IMR-90 (cell line): ENCODE measurements at regions not wholly inside any gene's neighbourhood (a gene's known extent, or its start where the extent isn't known, plus 50 kb on each side); places are given as distances from the start of the nearest gene placed in this dataset.

Source experiments
- ATAC-seq: fragments of 200-7000 bp; cut with Tn5 transposase; 2 replicates; pipeline ENCODE4 v1.9.1; 2020; ENCODE audit warnings: low read depth, mild to moderate bottlenecking, moderate library complexity
- BruUV-seq: library from RNA; stranded (reverse); fragments of 400-500 nt; replicated peaks from 2 replicates; lab custom pipeline; 2021; lab: Mats Ljungman, UMichigan
- CTCF ChIA-PET: fragments of 300-600 bp; formaldehyde crosslinking; extraction: SDS; loops from one replicate; lab custom pipeline; 2021; ENCODE audit warnings: antibody characterized with exemption; lab: Yijun Ruan, JAX
- POLR2A ChIA-PET: fragments of 300-600 bp; sonication (Branson Sonifier 250); formaldehyde crosslinking; loops from one replicate; lab custom pipeline; 2022; ENCODE audit warnings: antibody characterized with exemption; ENCODE audit not compliant: unreplicated experiment; lab: Charles Lee
- DNase-seq: peaks from one replicate; pipeline ENCODE4 v3.0.0; 2013
- H2AFZ ChIP-seq: replicated peaks from 2 replicates; pipeline ENCODE3; 2013; ENCODE audit warnings: low read length, mild to moderate bottlenecking; ENCODE audit not compliant: poor library complexity
- H2AK5ac ChIP-seq: 2 replicates; pipeline ENCODE4 v1.6.1; 2013; ENCODE audit warnings: low read depth, low read length, inconsistent platforms
- H2AK9ac ChIP-seq: replicated peaks from 2 replicates; pipeline ENCODE3; 2013; ENCODE audit warnings: mild to moderate bottlenecking, low read depth, low read length, moderate library complexity; ENCODE audit not compliant: poor library complexity
- H2BK120ac ChIP-seq: 2 replicates; pipeline ENCODE4 v1.6.1; 2013; ENCODE audit warnings: low read depth, low read length, inconsistent platforms
- H2BK15ac ChIP-seq: 3 replicates; pipeline ENCODE4 v1.6.1; 2013; ENCODE audit warnings: low read depth, low read length, inconsistent platforms
- H2BK20ac ChIP-seq: 2 replicates; pipeline ENCODE4 v1.6.1; 2013; ENCODE audit warnings: low read depth, mild to moderate bottlenecking, inconsistent platforms, low read length, moderate library complexity
- H2BK5ac ChIP-seq: 2 replicates; pipeline ENCODE4 v1.6.1; 2013; ENCODE audit warnings: mild to moderate bottlenecking, low read depth, low read length, inconsistent platforms; ENCODE audit not compliant: poor library complexity, severe bottlenecking
- H3K14ac ChIP-seq: replicated peaks from 2 replicates; pipeline ENCODE4 v1.6.1; 2013; ENCODE audit warnings: low read depth, low read length, inconsistent platforms
- H3K18ac ChIP-seq: 2 replicates; pipeline ENCODE4 v1.6.1; 2013; ENCODE audit warnings: low read depth, low read length, control low read depth
- H3K23ac ChIP-seq: 2 replicates; pipeline ENCODE4 v1.6.1; 2013; ENCODE audit warnings: low read depth, low read length, inconsistent platforms
- H3K27ac ChIP-seq: 2 replicates; pipeline ENCODE4 v1.5.1; 2013; ENCODE audit warnings: mild to moderate bottlenecking, control low read depth, low read length; ENCODE audit not compliant: insufficient read depth
- H3K27me3 ChIP-seq: 2 replicates; pipeline ENCODE4 v1.6.1; 2013; ENCODE audit warnings: low read length; ENCODE audit not compliant: control insufficient read depth, insufficient read depth
- H3K36me3 ChIP-seq: 2 replicates; pipeline ENCODE4 v1.6.1; 2013; ENCODE audit warnings: low read length, mixed read lengths; ENCODE audit not compliant: control insufficient read depth, insufficient read depth
- H3K4ac ChIP-seq: 2 replicates; pipeline ENCODE4 v1.6.1; 2013; ENCODE audit warnings: low read depth, low read length, inconsistent platforms
- H3K4me1 ChIP-seq: 2 replicates; pipeline ENCODE4 v1.6.1; 2013; ENCODE audit warnings: low read length, mixed read lengths; ENCODE audit not compliant: control insufficient read depth, insufficient read depth
- H3K4me2 ChIP-seq: 2 replicates; pipeline ENCODE4 v1.6.1; 2013; ENCODE audit warnings: low read depth, mild to moderate bottlenecking, control low read depth, low read length, moderate library complexity
- H3K4me3 ChIP-seq: 2 replicates; pipeline ENCODE4 v1.5.1; 2013; ENCODE audit warnings: low read depth, mild to moderate bottlenecking, control low read depth, low read length, moderate library complexity; ENCODE audit not compliant: insufficient read depth
- H3K56ac ChIP-seq: 2 replicates; pipeline ENCODE4 v1.6.1; 2013; ENCODE audit warnings: low read length, inconsistent platforms; ENCODE audit not compliant: insufficient read depth; ENCODE audit errors: extremely low read depth
- H3K79me1 ChIP-seq, 2 experiments: 2 replicates each; pipeline ENCODE4 v1.6.1; 2013; ENCODE audit warnings: low read length in 2 of 2, inconsistent platforms in 1 of 2, low read depth in 1 of 2
- H3K9ac ChIP-seq: 2 replicates; pipeline ENCODE4 v1.6.1; 2013; ENCODE audit warnings: low read depth, low read length, control low read depth
- H3K9me1 ChIP-seq: 2 replicates; pipeline ENCODE4 v1.6.1; 2013; ENCODE audit warnings: low read length, inconsistent platforms; ENCODE audit not compliant: insufficient read depth
- H3K9me3 ChIP-seq: 2 replicates; pipeline ENCODE4 v1.6.1; 2013; ENCODE audit warnings: low read length; ENCODE audit not compliant: control insufficient read depth, insufficient read depth
- H4K20me1 ChIP-seq: 2 replicates; pipeline ENCODE4 v1.6.1; 2013; ENCODE audit warnings: low read length, inconsistent platforms; ENCODE audit not compliant: insufficient read depth
- H4K5ac ChIP-seq: 2 replicates; pipeline ENCODE4 v1.6.1; 2013; ENCODE audit warnings: mild to moderate bottlenecking, low read depth, low read length, control low read depth
- H4K8ac ChIP-seq, 2 experiments: 2 replicates each; pipeline ENCODE4 v1.6.1; 2013; ENCODE audit warnings: low read depth in 2 of 2, low read length in 2 of 2, control low read depth in 1 of 2, inconsistent platforms in 1 of 2
- H4K91ac ChIP-seq: 2 replicates; pipeline ENCODE4 v1.6.1; 2013; ENCODE audit warnings: low read depth, low read length, inconsistent platforms; ENCODE audit not compliant: insufficient read depth
- BHLHE40 ChIP-seq: fragments of 150-350 bp; IDR thresholded peaks from 2 replicates; pipeline ENCODE4 v1.6.1; 2016; ENCODE audit warnings: mild to moderate bottlenecking, low read depth, low read length
- CEBPB ChIP-seq: IDR thresholded peaks from 2 replicates; pipeline ENCODE4 v1.6.1; 2012; ENCODE audit warnings: low read depth, low read length, improper control_type of control experiment
- CHD1 ChIP-seq: IDR thresholded peaks from 2 replicates; pipeline ENCODE4 v1.6.1; 2012; ENCODE audit warnings: low read depth, low read length, improper control_type of control experiment
- CTCF ChIP-seq: conservative IDR thresholded peaks from 2 replicates; pipeline ENCODE4 v1.5.1; 2012; ENCODE audit warnings: mild to moderate bottlenecking, low read depth, low read length, improper control_type of control experiment
- ELK1 ChIP-seq: fragments of 150-350 bp; IDR thresholded peaks from 2 replicates; pipeline ENCODE4 v1.6.1; 2016; ENCODE audit warnings: low read depth, mild to moderate bottlenecking, low read length, moderate library complexity, borderline replicate concordance
- NFE2L2 ChIP-seq: fragments of 150-350 bp; IDR thresholded peaks from 2 replicates; pipeline ENCODE4 v1.6.1; 2016; ENCODE audit warnings: low read depth, mild to moderate bottlenecking, low read length
- POLR2A ChIP-seq: IDR thresholded peaks from 2 replicates; pipeline ENCODE4 v1.6.1; 2012; ENCODE audit warnings: mild to moderate bottlenecking, low read depth, low read length
- SMC3 ChIP-seq: fragments of 150-350 bp; IDR thresholded peaks from 2 replicates; pipeline ENCODE4 v1.6.1; 2016; ENCODE audit warnings: low read depth, mild to moderate bottlenecking, antibody characterized with exemption, low read length, moderate library complexity
- WGBS, 2 experiments: methylation state at CpG; one replicate each; pipeline versions ENCODE4 v1.1.5 to v1.1.7; 2013; ENCODE audit warnings: missing lambda C conversion rate in 2 of 2; ENCODE audit not compliant: insufficient read length in 1 of 2; ENCODE audit errors: extremely low coverage in 2 of 2; 5-methylcytosine and 5-hydroxymethylcytosine counted together
- dilution Hi-C: fragments of 300-500 bp; cut with HindIII; formaldehyde crosslinking; loops from one replicate; pipeline ENCODE4 v1.14.3; 2018; ENCODE audit warnings: low sequenced_read_pairs; ENCODE audit not compliant: unreplicated experiment
- in situ Hi-C: fragments of 300-500 bp; cut with MboI; formaldehyde crosslinking; loops from 3 replicates; pipeline ENCODE4 v1.14.3; 2019; ENCODE audit warnings: low sequenced_read_pairs, inconsistent platforms, mixed read lengths
- intact Hi-C: fragments of 100-400 bp; cut with micrococcal nuclease; formaldehyde crosslinking; loops from 2 replicates; pipeline ENCODE4 v1.10.0; 2022

GRCh38 chr1:87744056-87744455, 415.4 kb downstream of the LMO4 start:
- BruUV-seq, result no TSS peak
- H4K20me1 ChIP-seq, result no peaks in the 10 kb centered on the region
- no peaks in the 10 kb centered on the region for H3K79me1 ChIP-seq
- WGBS, 2 experiments, result no CpG with 5 or more reads among the region's 3 CpGs
- no peaks in the 10 kb centered on the region for H3K9me1 ChIP-seq
- H4K8ac ChIP-seq, result no peak overlapping the region
- no peaks in the 10 kb centered on the region for H3K4me1 ChIP-seq
- no peak overlapping the region for H3K23ac ChIP-seq
- no peak overlapping the region for H3K4ac ChIP-seq
- intact Hi-C loops (no loop called here), dilution Hi-C loops (no loop called here), in situ Hi-C loops (no loop called here)
- no peaks in the 10 kb centered on the region for H3K27me3 ChIP-seq
- DNase-seq, result no peak
- no peak overlapping the region for H2AK9ac ChIP-seq
- H3K27ac ChIP-seq, result no peak overlapping the region
- no peak overlapping the region for H3K4me3 ChIP-seq
- no peak for TF ChIP-seq CTCF
- TF ChIP-seq SMC3, result no peak
- TF ChIP-seq CEBPB, result no peak
- no peak for TF ChIP-seq POLR2A
- TF ChIP-seq ELK1, result no peak
- TF ChIP-seq BHLHE40, result no peak
- TF ChIP-seq CHD1, result no peak
- no peak for TF ChIP-seq NFE2L2
- H4K5ac ChIP-seq, result no peak overlapping the region
- no peaks in the 10 kb centered on the region for H3K36me3 ChIP-seq
- no peak for ATAC-seq
- no peak overlapping the region for H2AFZ ChIP-seq
- no peak overlapping the region for H3K4me2 ChIP-seq
- H4K91ac ChIP-seq, result no peak overlapping the region
- H2BK120ac ChIP-seq, result no peak overlapping the region
- no peak overlapping the region for H2BK5ac ChIP-seq
- H3K9me3 ChIP-seq, result no peaks in the 10 kb centered on the region
- POLR2A ChIA-PET, result no interaction called here
- H2AK5ac ChIP-seq, result no peak overlapping the region
- CTCF ChIA-PET, result no interaction called here
- H2BK20ac ChIP-seq, result no peak overlapping the region
- no peak overlapping the region for H2BK15ac ChIP-seq
- H3K14ac ChIP-seq, result no peak overlapping the region
- H3K56ac ChIP-seq, result no peak overlapping the region
- no peak overlapping the region for H3K9ac ChIP-seq
- no peak overlapping the region for H3K18ac ChIP-seq
